Colon (tissue), 2 donors: ENCODE measurements at regions not wholly inside any gene's neighbourhood (a gene's known extent, or its start where the extent isn't known, plus 50 kb on each side); places are given as distances from the start of the nearest gene placed in this dataset.

Source experiments
- FAIRE-seq: peaks from 2 replicates; lab custom pipeline; 2012; peaks lifted over from hg19 to GRCh38; lab: Jason Lieb, UNC
- donor health status: control.
- donor health status: control.

DNA sequence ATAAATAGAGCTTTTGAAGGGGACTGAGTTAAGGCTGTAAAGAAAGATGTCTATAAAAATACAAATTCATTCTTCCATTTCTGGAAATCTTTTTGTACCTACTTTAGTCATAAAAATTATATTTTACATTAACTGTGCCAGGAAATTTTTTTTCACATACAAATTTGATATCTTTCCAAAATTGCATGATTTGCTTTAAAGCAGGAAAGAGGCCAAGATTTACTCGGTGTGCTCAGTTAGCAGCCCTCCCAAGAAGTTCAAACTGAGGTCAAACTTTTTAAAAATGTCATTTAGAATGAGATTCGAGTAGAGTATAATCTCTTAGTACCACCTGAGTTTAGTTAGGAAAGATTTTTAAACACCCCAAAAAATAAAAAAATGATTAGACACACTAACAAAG is 173.2 kb upstream of the GRIP1 start:
- FAIRE-seq, result no peak

DNA sequence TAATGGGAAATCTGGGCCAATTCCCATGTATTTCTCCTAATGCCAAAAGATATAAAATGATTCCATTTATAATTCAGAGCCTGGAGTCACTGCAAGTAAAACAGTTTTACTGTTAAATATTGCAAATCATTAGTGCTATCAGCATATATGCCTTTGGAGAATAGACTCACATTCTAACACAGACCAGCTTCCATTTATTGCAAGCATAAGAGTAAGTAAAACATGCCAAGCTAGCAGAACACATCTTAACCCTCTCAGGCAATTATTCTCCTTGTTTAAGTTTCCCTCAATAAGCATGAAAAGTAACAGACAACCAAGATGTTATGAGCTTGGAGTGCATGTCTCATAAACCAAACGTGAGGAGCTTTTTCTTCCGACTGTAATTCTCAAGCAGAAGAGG is 173.9 kb upstream of the GRIP1 start:
- FAIRE-seq, result no peak

DNA sequence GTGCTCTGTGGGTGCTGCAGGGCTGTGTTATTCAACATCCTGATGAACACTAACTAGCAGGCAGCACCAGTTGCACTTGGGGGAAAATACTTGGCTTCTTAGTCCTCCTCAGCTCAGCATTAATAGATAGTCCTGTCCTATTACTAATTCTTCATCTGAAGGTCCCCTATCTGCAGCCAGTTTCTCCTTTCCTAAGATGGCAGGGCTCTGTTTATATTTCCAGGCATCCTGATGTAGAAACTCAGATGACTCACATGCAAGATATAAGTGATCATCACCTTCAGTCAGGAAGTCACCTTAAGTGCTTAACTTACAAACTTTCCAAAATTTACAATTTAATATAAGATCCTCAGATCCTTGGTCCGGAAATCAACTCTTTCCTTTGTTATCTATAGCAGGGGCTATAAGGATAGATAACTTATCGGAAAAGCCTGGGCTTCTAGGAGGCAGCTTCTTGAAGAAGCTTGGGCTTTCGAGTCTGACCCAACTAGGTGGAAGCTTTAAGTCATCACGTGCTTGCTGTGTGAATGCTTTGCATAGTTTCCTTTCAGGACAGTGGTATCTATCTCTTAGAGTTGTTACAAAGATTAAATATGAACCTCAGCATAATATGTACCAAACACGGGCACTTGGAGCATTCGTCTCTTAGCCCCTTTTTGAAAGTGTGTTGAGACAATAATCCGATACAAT is 181.0 kb upstream of the GRIP1 start:
- no peak for FAIRE-seq

DNA sequence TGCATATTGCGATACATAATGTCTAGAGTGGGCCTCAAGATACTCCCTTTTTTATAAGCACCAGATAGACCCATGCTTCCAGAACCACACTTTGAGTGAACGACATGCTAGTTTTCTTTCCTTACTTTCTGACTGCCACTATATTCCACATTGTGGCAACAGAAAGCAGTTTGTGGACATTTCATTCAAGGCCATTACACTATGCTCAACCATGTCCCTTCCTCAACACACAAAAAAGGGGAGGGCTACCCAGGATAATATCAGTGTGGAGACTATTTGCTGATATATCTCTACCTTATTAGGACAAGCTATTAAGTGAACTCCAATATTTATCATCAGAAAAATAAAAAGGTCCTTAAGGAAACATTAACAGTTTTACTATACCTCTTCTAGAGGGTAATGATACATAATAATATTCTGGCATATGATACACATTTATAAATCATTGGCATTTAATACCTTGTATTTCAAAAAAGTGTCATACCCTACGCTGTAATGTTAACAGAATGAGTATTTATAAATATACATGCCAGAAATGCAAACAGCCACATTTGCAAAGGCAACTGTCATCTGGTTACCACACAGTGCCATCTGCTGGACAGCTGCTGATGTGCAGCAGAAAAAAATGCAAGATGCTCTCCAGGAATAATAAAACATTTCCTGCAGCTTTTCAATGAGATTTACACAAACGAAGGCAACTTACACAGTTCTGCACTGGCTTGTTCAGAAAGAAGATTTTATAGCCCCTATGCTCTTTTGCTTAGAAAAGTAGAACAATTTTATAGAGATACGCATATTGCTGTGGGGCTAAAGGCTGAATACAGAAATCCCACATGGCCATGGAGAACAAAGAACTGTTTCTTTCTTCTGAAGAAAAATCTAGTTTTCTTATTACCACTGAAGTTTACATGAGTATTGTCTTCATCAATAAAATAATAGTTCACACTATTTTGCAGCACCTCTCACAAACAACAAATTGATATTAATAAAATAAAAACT is 182.2 kb upstream of the GRIP1 start:
- no peak for FAIRE-seq

DNA sequence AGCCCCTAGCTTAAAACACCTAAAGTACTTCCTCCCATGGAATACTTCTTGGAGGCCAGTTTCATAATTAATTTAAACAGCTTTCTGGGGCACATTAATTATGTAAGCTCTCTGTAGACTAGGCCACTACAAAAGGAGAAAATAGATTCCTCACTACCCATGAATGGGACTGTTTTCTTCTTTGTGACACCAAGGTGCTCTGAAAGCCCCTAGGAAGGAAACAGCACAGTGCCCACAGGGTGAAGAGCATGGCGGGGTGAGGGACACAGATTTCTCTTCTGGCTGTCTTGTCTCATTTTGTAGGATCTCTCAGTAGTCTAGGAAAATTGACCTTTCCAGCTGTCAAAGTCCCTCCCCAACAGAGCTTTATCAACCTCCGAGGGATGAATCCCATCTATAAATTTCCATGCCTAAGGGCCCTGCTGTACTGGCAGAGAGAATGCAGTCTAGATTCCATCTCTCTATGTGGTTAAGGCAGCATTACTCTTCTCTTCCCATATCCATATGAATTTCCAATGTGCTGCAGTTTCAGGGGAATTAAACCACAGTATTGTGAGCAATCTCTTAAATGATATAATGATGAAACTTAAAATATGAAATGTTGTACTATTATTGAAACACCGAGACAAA is 183.6 kb upstream of the GRIP1 start:
- FAIRE-seq, result no peak

DNA sequence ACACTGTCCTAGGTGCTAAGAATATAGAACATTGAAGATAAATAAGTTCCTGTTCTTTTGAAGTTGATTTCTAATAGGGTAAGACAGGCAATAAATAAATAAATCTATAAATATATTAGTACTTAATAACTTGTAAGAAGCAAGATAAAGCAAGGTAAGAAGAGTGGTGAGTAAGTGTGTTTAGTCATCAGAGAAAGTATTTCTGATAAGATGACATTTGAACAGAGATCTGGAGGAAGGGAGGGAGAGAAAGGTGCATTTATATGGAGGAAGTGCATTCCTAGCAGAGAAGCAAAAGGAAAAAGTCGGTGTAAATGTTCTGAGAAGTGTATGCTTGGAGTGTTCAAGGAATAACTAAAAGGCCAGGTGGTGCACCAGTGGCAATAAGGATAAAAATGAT is 184.4 kb upstream of the GRIP1 start:
- no peak for FAIRE-seq

DNA sequence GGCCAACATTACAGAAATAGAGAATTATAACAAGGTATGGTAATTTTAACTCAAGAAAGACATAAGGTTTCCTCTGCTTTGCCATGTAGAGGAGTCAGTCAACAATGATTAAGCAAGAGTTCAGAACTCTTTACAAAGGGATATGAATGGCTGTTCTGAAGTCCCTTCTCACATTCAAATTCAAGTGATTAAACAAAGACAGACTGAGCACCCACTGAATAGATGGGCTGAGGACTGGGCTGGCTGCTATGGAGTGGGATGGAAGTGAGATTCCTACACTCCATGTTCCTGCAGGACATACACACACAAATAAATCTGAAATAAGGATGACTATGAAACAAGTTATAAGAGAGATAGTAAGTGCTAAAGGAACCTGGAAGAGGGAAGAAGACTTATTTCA is 199.0 kb upstream of the GRIP1 start:
- FAIRE-seq, result no peak

DNA sequence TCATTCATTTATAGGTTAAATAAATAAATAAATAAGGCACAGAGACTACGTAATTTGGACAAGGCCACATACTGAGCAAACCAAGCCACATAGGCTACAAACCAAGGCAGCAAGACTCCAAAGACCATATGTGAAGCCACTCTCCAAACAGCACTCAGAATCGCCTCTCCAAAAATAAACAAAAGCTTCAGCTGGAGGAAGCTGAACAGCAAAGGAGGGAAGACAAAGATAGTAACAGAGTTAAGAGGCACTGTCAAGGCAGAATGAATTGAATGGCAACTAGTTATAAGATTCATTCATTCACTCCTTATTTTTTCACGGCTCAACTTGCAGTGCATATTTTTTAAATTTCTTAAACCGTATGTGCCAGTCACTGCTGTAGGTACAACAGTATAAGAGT is 200.5 kb upstream of the GRIP1 start:
- no peak for FAIRE-seq

DNA sequence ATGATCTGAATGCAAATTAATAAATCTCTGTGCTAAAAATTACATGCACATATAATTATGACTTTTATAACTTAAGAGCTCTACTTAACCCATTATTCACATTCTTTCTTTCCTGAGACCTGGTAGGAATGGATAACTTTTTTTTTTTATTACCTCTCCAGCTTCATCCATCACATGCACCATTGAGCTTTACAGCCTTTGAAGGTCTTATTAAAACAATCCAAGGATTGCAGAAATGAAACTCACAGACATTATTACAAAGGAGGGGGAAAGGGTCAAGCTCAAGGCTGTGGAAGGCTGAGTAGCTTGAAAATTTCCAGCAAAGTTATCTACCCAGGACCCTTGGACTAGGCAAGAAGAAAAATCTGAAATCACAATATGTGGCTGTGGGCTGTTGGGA is 202.5 kb upstream of the GRIP1 start:
- no peak for FAIRE-seq

DNA sequence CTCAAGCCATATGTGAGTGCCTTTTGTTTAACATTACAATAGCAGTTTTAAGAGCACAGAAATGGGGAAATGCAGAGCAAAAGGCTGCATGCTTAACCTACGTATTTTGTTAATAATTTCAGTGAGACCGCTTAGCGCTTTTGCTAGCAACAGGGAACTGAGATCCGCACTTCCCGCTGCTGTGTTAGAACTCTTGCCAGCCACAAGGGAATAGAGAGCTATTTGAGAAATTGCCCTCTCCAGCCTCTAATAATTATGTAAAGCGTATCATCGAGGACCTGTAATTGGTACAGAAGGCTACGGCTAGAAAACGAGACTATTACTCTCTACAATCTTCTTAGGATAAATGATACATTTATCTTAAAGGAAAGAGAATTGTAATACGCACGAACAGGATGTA is 205.2 kb upstream of the GRIP1 start:
- FAIRE-seq, result no peak

DNA sequence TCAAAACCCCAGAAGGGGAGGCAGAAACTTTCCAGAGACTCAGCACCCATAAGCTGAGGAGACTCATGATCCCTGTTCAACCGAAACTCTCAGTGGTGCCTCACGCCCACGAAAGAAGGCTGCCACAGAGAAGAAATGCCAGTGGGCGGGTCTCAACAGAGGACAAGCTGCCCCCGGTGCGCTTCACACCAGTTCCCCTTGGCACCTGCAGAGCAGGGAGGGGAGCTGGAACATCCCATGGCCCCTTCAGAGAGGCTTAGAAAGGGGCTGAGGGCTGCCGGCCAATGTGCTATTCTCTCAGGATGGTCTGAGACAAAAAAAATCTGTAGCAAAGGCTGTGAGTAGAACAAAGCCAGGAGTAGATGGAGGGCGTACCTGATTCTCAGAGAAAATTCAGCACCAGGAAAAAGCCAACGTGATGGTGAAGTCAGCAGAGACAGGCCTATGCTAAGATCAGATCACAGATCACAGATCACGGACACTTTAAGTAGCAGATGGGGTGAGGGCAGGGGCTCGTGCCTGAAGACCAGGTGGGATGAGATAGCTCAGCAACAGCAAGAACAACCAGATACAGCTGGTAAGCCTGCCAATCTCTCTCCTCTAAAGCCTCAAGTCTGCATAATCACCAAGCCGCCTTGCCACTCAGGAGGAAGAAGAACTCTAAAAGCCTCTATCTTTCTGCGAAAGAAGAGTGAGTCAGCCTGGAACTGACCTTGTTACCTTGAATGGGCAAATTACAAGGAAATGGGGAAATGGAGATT is 206.4 kb upstream of the GRIP1 start:
- no peak for FAIRE-seq

DNA sequence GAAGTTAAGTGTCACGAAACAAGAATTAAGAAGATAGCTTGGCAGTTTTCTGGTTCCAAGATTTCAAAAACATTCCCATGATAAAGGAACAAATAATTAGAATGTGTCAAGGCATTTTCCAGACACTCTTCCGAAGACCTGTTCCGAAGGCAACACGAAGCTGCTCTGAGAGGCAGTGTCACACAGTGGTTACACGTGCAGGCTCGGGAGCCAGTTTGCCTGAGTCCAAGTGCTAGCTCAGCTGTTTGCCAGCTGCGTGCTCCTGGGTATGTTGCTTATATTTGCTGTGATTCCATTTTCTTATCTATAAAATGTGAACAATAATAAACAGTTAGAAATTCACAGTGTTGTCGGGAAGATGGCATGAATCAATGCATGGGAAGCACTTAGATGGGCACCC is 217.9 kb upstream of the GRIP1 start:
- FAIRE-seq, result no peak

DNA sequence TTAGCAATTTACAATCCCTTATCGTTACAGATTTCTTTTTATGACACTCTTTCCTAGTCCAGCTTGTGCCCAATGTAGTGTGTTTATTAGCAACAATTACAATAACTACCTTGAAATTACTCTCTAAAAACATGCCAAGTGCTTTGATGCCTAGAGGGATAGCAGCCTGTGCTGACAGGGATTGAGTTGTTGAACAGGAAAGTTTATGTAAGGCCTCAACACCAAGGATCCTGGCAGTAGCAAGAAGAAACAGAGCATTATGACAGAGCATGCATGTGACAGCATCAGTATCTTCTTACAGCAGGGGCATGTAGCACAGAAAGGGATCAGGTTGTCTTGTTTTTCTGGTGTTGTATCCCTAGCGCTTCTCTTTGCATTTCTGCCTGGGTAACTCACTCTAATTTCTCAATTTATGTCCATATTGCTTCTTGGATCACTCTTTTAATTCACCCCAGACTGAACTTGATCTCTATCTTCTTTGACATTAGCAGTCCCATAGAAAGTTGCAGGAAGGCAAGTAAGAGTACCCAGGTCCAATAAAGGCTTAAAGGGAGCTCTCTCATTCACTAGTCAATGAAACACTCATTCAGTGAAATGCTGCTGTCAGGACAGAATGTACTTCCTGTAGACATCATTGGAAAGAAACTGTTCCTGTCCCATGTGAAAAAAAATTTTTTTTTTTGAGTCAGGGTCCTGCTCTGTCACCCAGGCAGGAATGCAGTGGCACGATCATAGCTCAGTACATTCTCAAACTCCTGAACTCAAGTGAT is 220.0 kb upstream of the GRIP1 start:
- FAIRE-seq, result no peak

DNA sequence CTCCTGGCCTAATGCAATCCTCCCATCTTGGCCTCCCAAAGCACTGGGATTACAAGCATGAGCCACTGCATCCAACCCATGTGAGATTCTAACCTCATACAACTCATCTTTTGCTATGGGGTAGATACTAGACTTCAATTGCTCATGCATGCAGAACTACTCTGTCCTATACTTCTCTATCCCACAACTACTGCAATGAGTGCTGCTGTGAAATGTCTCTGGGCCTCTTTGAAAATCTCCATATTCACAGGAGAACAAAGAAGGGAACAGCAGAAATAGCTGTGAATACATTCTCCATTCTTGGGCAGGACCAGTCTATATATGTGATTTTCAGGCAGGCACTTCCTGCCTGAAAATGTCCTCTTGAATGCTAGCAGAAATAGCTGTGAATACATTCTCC is 220.7 kb upstream of the GRIP1 start:
- FAIRE-seq, result no peak

DNA sequence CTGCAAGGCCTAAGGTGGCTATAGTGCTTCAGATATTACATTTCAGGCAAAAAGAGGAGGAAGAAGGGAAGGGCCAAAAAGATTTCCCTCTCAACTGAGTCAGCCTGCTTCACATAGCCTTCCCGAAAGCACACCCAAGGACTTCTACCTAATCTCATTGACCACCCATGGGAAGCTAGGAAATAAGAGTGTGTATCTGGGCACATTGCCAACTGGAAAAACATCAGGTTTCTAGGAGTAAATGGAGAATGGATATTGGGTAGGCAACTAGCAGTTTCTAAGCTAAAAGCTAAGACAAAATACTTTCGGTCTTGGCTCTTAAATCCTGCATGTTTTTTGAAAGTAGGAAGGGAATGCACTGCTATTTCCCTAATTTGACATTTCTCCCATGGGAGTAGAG is 221.7 kb upstream of the GRIP1 start:
- FAIRE-seq, result no peak

DNA sequence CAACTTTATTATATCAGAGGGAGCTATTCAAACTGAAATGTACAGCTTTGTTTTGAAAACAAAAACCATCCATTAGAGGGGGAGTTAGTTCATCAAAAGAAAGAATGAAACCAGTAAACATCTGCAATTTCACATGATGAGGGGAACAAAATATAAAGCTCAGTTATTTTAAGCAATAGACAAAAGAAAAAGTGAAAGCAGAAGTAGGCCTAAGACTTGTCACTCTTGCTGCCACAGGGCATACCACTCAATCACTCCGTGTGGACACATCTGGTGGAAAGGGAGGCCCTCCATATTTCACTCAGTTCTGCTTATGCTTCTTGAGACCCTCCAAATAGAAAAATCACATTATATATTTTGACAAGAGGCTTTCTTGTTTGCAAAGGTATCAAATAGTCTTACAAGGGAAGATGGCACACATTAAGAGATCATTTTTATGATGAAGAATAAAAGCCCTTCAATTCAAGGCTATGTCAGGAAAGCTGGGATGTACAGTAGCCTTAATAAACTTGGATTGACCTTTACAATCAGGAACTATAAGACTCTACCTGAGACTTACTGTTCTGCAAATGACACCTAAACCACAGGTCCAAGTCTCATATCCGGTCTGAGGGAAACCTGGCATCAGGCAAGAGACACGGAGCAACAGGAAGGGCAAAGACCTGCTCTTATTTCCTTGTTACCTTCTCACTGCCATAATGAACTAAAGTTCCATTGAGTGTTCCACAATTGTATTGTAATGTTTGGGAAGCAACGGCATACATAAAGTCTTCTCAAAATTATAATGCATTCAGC is 222.5 kb upstream of the GRIP1 start:
- no peak for FAIRE-seq

DNA sequence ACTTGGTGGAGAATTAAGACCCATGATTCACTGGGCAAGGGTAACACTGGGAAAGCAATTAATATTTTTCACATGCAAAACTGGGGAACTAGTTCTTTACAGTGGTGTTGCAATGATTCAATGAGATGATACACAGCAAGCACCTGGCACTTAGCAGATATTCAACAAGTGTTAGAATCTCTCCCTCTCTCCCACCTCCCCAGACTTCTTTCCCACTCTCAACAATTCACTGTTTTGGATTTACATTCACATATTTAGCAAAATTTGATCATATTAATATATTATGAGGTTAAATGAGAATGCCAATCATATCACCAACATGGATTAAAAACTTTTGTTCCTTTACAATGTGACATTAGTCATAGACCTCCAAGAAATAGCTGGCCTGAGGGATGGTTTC is 223.1 kb upstream of the GRIP1 start:
- no peak for FAIRE-seq

DNA sequence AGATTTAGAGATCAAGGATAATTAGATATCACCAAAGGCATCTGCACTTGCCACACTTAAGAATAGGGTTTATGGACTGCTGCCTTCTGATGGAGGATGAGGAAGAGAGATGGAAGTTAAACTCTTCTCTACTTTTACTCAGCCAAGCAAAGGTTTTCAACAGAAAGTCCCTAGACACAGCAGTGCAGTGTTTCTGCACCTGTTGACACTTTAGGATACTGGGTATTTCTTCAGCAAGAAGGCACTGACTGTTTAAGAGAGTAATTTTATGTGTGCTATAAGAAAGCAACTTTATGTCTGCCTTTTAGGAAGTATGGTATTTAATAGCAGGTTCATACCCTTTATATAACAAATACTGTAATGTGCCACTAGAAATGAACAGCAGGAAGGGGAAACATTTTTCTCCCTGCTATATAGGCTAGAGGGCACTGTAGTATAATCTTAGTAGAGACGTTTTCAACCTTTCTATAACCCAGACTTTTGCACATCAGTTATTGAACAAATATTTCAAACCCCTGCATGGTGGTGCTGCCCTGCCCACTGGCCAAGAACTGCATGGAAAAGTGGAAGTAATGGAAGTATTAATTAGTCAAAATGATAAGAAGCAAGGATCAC is 225.0 kb upstream of the GRIP1 start:
- no peak for FAIRE-seq

DNA sequence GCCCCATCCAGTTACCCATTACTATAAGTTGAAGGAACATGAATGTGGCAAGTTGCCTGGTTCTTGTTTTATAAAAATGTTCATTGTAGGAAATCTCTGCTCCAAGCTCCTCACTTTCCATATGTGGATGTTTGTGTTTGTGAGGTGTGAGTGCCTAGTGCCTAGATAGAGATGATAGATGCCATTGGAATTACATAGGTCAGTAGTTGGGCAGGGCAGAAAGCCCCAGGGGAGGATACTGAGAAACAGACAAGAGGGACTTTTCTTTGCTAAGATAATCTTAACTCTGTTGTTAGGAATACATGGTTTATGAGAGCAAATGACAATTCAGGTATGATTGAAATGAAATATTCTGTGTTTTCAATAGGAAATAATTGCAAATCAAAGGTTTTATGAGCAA is 226.3 kb upstream of the GRIP1 start:
- no peak for FAIRE-seq

DNA sequence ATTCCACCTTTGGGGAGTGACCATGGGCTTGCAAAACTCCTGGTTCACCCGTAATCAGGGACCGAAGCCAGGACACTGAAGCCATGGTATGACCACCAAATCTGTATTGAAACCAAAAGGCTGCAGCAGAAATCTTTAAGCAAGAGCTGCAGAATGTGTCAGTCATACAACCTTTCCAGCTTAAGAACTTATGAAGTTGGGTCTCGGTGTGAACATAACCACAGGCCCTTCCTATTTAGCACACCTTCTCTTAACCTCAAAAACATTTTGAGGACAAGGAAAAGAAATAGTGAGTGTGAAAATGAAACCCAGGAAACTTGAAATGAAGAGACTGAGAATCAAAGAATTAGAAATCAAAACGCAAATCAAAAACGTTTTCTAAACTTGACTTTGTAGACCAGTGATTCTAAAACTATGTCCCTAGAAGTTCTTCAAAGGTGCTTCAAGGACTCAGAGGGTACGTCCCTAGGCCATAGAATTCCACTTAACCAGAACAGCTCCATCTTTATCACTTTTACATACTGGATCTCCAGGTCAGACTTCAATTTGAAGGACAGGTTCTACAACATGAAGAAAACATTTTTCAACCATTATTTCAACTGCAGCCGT is 231.6 kb upstream of the GRIP1 start:
- FAIRE-seq, result no peak
